GM19452 (cell line): ENCODE measurements at regions not wholly inside any gene's neighbourhood (a gene's known extent, or its start where the extent isn't known, plus 50 kb on each side); places are given as distances from the start of the nearest gene placed in this dataset.

Source experiments
- ATAC-seq: cut with Tn5 transposase; IDR thresholded peaks from one replicate; pipeline ENCODE4 v1.9.1; 2021; ENCODE audit not compliant: unreplicated experiment

GRCh38 chr2:83695530-83695929 is 763.5 kb downstream of the SUCLG1 start:
- ATAC-seq = no peak

DNA sequence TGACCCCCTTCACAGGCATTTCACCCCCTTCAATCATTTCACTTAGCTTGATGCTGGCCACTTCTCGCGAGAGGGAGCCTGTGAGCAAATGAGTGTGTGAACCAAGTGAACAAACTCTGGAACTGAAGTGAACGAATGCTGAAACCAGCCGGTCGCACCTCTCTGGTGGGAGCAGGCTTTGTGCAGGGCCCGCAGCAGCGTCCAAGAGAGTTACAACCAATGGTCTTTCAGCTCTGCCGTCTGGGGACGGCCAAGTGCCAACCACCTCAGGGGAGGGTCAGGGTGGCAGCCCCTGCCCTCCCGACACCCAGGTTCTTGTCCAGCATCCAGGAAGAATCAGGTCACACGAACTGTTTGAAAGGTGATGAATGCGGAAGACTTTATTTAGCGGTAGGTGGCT is 764.0 kb downstream of the SUCLG1 start:
- no peak for ATAC-seq

DNA sequence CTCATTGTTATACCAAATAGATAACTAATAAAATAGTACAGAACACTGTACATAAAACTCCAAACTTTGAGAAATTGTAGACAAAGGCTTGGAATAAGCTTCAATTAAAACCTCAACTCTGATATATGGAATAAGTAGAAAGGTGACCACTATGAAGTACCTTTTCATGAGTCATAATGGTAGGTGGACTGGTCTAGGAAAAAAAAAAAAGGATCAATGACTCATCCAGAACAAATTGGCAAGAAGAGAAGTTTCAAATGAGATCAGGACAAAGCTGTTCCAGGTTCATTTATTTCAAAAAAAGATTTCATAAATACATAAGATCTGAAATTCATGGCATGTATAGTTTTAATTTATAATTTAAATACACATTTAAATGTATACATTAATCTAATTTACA is 769.7 kb downstream of the SUCLG1 start:
- no peak for ATAC-seq

DNA sequence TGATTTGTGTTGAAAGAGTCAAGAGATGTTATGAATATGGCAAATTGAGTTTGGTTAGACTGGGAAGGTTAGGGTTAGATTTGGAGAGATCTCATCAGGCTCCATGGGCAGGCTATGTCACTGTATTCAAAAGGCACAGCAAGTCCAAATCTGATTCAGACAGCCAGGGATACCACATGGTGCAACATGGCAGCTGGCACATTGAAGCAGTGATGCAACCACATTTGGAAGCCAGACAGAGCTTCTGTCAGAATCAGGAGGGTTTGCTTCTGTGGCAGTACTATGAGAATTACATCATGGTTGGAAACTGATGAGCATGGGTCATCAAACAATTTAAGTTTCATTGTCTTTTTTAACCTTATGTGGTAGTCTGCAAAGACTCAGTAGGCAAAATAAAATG is 772.2 kb downstream of the SUCLG1 start:
- ATAC-seq = no peak

DNA sequence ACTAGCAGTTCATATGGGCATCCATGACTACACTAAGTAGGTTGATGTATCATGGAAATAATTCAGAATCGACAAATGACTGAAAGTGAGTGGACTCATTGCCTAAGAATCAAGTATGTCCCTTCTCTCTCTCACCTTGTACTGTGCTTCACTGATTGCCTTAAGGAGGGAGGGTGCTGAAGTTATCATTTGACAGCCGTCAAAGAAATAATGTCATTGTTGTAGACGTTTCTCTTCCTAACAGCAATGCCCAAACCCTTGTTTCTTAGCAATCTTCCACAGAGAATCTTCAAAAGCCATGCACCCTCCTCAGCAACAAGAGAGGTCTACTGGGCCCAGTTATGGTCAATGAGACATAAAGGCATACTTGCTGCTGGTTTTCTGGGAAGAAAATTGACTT is 785.0 kb downstream of the SUCLG1 start:
- no peak for ATAC-seq

DNA sequence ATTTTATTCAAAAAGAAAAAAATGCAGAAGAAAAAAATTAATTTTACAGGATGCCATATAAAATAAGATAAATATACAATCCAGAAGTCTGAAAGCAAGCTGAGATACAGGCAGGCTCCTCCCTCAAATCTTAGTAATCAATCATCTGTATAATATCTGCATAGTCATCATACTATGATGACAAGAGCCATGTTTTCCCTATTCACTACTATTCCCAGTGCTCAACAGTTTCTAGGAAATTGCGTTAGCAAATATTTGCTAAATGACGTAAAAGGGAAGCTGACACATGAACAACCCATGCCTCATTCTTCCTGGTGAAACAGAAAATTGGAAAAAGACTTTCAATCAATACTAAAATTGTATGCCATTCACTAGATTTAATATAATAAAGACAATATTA is 793.2 kb downstream of the SUCLG1 start:
- ATAC-seq = no peak

DNA sequence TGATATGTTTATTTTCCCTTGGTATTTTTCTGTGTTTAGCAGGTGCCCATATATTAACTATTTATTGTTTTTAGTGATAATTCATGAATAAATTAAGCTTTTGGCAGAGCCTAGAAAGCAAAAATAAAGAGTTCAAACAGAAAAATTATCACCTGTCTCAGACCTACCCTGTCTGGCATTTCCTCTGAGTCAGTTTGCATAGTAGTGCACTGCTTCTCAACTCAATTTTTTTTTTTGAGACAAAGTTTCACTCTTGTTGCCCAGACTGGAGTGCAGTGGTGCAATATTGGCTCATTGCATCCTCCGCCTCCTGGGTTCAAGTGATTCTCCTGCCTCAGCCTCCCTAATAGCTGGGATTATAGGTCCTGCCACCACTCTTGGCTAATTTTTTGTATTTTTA is 793.9 kb downstream of the SUCLG1 start:
- no peak for ATAC-seq

DNA sequence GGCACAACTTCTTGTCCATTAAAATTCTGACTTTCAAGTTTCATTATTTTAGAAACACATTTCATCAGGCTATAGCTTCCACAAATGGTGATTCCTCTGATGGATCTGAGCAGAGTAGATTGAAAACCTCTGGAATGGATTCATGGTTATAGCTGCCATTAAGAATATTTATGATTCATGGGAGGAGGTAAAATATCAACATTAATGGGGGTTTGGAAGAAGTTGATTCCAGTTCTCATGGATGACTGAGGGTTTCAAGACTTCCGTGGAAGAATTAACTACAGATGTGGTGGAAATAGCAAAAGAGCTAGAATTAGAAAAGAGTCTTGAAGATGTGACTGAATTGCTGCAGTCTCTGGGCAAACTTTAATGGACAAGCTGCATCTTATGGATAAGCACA is 797.4 kb downstream of the SUCLG1 start:
- no peak for ATAC-seq

DNA sequence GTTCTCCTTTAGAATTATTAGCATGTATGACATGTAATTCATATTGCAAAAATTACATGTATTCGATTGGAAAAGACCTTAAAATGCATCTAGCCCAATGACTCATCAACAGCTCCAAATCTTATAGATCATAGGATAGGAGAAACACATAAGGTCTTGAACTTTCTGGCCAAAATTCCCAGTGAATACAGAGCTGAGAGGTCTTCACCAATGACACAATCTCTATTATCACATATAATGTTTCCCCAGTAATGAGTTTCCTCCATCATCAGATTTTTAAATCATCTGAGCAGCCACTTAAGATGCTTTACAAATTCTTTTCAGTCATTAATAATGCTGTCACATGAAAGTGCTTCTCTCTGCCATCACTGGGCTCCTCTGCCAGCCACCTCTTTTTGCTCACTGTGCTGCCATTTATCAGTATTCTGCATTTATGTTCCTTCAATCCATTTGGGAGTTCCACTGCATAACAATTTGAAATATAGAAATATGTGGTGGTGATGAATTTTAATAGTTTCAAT is 804.9 kb downstream of the SUCLG1 start:
- ATAC-seq = no peak

DNA sequence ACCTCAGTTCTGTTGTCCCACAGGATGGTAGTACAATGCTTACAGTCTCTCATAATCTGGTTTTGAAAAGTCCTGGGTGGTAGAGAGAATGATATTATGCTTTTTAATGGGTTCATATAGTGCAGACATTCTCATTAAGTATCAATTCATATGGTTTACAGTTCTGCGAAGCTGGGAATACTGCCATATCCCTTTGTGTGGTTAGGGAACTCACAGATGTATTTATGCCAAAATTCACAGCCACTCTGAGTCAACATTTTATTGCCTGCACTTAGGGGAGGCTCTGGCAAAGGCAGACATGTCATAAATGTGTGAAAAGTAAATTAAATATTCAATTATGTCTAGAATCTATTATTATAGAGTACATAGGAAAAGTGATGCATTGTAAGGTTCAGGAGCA is 808.2 kb downstream of the SUCLG1 start:
- no peak for ATAC-seq

DNA sequence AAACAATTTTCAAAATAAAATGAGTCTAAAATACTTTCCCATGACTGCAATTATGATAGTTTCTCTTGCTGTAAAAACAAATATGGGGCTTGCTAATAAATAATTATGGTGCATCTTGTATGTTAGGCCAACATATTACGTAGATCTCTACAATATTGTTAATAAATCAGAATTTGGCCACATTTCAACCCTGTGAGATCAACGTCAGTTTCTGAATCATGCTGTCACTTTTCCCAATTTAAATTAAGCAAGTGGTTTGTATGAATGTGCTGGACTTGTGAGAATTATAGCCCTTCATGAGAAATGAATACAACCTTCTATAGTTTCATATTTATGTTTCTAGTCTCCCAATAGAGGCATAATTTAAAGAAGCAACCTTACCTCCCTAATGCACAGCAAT is 808.9 kb downstream of the SUCLG1 start:
- no peak for ATAC-seq

- ATAC-seq = no peak
These were observed 818.6 kb downstream of the SUCLG1 start for GRCh38 chr2:83640506-83640905.

DNA sequence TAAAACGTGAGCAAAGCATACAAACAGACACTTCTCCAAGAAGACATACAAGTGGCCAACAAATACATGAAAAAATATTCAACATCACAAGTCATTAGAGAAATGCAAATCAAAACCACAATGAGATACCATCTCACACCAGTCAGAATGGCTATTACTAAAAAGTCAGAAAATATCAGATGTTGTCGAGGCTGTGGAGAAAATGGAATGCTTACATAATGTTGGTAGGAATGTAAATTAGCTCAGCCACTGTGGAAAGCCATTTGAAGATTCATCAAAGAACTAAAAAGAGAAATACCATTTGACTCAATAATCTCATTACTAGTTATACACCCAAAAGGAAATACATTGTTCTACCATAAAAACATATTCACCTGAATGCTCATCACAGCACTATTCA is 825.7 kb downstream of the SUCLG1 start:
- no peak for ATAC-seq

- no peak for ATAC-seq
These were observed 828.7 kb downstream of the SUCLG1 start for GRCh38 chr2:83630351-83630750.

GRCh38 chr2:83615511-83615910 is 843.6 kb downstream of the SUCLG1 start:
- no peak for ATAC-seq

- no peak for ATAC-seq
These were observed 845.9 kb downstream of the SUCLG1 start for GRCh38 chr2:83613178-83613577.

DNA sequence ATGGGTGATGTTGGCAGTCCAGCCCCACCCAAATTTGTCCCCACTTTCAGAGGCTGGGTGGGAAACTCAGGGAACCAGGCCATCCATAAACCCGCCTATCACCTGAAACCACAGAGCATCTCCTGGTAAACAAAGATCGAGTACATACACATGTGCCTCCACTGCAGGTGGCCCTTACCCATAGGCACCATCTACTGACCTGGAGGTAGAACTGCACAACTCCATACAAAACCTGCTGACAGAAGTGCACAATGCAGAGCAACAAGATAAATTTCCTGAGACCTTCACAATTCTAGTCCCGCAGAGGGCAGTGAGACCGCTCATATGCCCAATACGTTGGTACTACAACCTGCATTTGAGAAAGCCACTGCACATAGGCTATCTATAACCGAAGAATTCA is 856.3 kb downstream of the SUCLG1 start:
- ATAC-seq = no peak

DNA sequence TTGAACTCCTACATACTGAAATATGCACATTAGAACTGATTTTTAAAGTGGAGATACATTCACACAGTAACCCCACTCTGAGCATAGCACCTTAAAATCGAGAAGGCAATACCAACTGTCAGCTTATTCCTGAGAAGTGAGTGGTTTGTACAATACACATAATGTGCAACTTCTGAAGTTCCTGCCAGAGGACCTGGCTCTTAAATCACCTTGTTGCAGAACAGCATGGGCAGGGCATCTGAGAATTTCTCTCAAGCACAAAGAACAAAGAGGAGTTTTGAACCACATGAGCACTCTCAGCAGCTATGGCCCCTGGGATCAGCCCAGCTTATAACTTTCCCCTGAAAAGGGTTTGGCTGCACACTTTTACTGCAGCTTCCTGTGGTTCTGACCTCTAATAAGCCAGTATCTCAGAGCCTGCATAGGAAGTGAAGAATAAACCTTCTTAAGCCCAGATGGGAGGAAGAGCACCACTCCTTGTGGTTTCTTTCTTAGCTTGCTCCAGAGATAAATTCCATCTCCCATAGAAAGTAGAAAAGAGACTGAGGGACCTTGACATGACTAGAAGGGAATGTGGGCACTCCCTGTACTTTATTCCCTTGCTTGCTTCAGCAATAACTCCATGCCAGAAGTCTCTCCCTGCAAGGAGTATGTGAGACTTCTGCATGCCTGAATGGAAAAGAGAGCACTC is 862.3 kb downstream of the SUCLG1 start:
- no peak for ATAC-seq

DNA sequence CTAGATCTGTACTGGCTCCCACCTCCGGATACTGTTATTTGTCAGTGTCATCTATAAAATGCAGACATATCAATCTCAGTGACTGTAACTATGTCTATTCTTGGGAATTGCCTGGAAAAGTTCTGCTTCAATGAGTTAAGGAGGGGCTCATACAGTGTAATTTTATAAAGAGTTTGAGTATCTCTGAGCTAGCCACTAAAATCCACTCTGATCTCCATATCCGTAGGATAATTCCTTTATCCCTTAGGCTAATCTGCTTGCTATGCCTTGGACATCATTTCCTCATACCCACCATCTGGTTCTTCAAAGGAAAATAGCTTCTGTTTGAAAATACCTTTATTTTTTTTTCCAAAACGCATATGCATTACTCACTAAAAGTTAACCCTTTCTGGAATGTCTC is 863.2 kb downstream of the SUCLG1 start:
- no peak for ATAC-seq

DNA sequence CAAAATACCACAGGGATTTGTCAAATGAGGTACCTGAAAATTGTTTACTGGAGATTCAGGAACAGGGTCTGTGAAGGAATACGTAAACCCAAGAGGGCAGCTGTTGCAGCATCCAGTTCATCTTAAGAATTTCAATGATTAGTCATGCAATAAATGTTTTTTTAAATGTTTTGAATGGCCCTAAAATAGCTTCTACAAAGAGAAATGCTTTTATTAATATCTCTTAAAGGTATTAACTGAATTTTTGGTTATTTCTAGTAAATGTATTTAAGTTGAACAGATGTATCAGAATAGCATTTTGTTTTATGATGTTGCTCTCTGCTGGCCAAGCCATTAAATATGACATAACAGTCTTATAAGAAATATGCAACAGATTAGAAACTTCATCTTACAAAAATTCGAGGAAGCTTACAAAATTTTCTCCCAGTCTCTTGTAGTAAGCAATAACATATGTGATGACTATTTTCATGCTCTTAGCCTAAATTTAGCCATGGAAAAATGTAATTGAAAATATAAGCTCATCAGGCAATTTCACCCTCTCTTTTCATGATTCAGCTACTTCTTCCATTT is 863.9 kb downstream of the SUCLG1 start:
- ATAC-seq = no peak

- no peak for ATAC-seq
These were observed 864.6 kb downstream of the SUCLG1 start for GRCh38 chr2:83594241-83595120.

- ATAC-seq = no peak
These were observed 871.8 kb downstream of the SUCLG1 start for GRCh38 chr2:83587309-83587708.
